Nephron progenitor cell (in vitro differentiated cells): ENCODE measurements at regions not wholly inside any gene's neighbourhood (a gene's known extent, or its start where the extent isn't known, plus 50 kb on each side); places are given as distances from the start of the nearest gene placed in this dataset.
"Not testable (repeated sequence)": the region's sequence is repeated elsewhere in the genome, so short reads cannot be mapped to it uniquely, and the experiment has no call there.

Experiments
- DNase-seq: peaks from one replicate; pipeline ENCODE4 v3.0.0; 2021
- H3K27ac Mint-ChIP-seq: 2 replicates; pipeline ENCODE4 v1.8.0; 2021; ENCODE audit warnings: mild to moderate bottlenecking, moderate library complexity, mixed read lengths
- H3K27me3 Mint-ChIP-seq: 2 replicates; pipeline ENCODE4 v1.8.0; 2021; ENCODE audit warnings: mild to moderate bottlenecking, low read depth, mixed read lengths; ENCODE audit not compliant: poor library complexity
- H3K36me3 Mint-ChIP-seq: 2 replicates; pipeline ENCODE4 v1.8.0; 2021; ENCODE audit warnings: low read depth, mixed read lengths
- H3K4me1 Mint-ChIP-seq: 2 replicates; pipeline ENCODE4 v1.8.0; 2021; ENCODE audit warnings: mixed read lengths
- H3K4me3 Mint-ChIP-seq: 2 replicates; pipeline ENCODE4 v1.8.0; 2021; ENCODE audit warnings: mild to moderate bottlenecking, moderate library complexity, mixed read lengths
- H3K9me3 Mint-ChIP-seq: 2 replicates; pipeline ENCODE4 v1.8.0; 2021; ENCODE audit warnings: mild to moderate bottlenecking, moderate library complexity, mixed read lengths

- H3K4me1 Mint-ChIP-seq, H3K9me3 Mint-ChIP-seq, H3K27me3 Mint-ChIP-seq, DNase-seq, H3K4me3 Mint-ChIP-seq, H3K27ac Mint-ChIP-seq, H3K36me3 Mint-ChIP-seq: not testable (repeated sequence)
Measured at GRCh38 chrY:11201133-11201532, 1499.9 kb upstream of the USP9Y start.

GRCh38 chrY:11214851-11215250, 1486.2 kb upstream of the USP9Y start:
- not testable (repeated sequence) for H3K9me3 Mint-ChIP-seq, H3K4me3 Mint-ChIP-seq, H3K27me3 Mint-ChIP-seq, H3K36me3 Mint-ChIP-seq, H3K27ac Mint-ChIP-seq, DNase-seq, H3K4me1 Mint-ChIP-seq
